ENCODE measurements at regions not wholly inside any gene's neighbourhood (a gene's known extent, or its start where the extent isn't known, plus 50 kb on each side); places are given as distances from the start of the nearest gene placed in this dataset.

DNA sequence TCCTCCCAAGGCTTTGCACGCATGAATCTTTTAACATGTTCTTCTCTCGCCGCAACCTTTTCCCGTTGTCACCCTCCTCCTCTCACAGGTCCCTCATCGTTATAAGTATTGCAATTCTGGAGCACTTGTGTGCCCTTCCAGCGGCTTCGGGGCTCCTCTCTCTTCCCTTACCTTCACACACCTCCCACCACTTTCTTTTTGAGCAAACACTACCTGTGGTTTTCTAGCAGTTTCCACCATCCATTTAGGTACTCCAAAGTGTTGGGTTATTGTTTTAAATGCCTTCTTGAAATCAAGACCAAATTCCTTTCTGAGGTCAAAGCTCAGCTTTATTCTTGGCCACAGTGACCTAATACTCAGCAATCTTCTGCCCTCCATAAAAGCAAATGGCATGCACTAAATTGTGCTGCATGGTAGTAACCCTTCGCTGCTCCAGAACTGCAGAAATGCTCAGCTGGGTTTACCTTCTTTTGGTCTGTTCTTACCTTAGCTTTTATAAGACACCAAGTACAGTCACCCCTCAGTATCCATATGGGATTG is 472.4 kb downstream of the SETD4 start:
- H3K79me2 ChIP-seq (ENCODE audit: control insufficient read depth, insufficient read depth, low read length), result no peaks in the 10 kb centered on the region
- dilution Hi-C loops (cut with MboI; ENCODE audit: extremely low pct_ligation_motif_present, low sequenced_read_pairs), result no loop called here
- H3K4me3 ChIP-seq (replicated peaks in 1 of 3; ENCODE audit: insufficient read depth in 1 of 3, low read depth in 1 of 3, low read length in 3 of 3), result no peak overlapping the region
- no peaks in the 10 kb centered on the region for H3K36me3 ChIP-seq (ENCODE audit: control insufficient read depth in 2 of 2, extremely low read depth in 1 of 2, insufficient read depth in 2 of 2, low read length in 2 of 2)
- no peaks in the 10 kb centered on the region for H4K20me1 ChIP-seq (replicated peaks; ENCODE audit: control insufficient read depth, extremely low read depth, insufficient read depth, low read length)
- TF ChIP-seq GATA2 (IDR thresholded peaks at IDR 0.05; ENCODE audit: insufficient read depth, insufficient read length, low read depth, low read length) (no peak), EZH2 (IDR thresholded peaks at IDR 0.05; ENCODE audit: borderline replicate concordance, low read depth, low read length, severe bottlenecking) (no peak), CTCF (IDR thresholded peaks at IDR 0.05; ENCODE audit: extremely low read depth in 1 of 2, insufficient read depth in 1 of 2, low read depth in 1 of 2, low read length in 2 of 2) (no peak), POLR2AphosphoS5 (IDR thresholded peaks at IDR 0.05; ENCODE audit: insufficient read depth, low read depth, low read length) (no peak), FOS (IDR thresholded peaks at IDR 0.05; ENCODE audit: borderline replicate concordance, insufficient read depth, low read length) (no peak), POLR2A (IDR thresholded peaks at IDR 0.05; ENCODE audit: low read depth, low read length) (no peak), JUN (IDR thresholded peaks at IDR 0.05; ENCODE audit: borderline replicate concordance, insufficient read depth, insufficient read length, low read depth) (no peak), MYC (IDR thresholded peaks at IDR 0.05; ENCODE audit: low read depth, low read length) (no peak)
- TF ChIP-seq, protein P1, sequence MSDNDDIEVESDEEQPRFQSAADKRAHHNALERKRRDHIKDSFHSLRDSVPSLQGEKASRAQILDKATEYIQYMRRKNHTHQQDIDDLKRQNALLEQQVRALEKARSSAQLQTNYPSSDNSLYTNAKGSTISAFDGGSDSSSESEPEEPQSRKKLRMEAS (IDR thresholded peaks at IDR 0.05; ENCODE audit: insufficient read depth, insufficient read length), result no peak
- no TSS peak for BruUV-seq (replicated peaks)
- no peak overlapping the region for H3K27ac ChIP-seq (ENCODE audit: insufficient read depth, low read depth, low read length)
- intact Hi-C loops (cut with micrococcal nuclease), result no loop called here
- ChIA-PET CTCF (no interaction called here), POLR2A (no interaction called here)
- no peak overlapping the region for H3K9ac ChIP-seq (replicated peaks; ENCODE audit: extremely low read depth, insufficient read depth, low read length)
- no peak overlapping the region for H2AFZ ChIP-seq (ENCODE audit: low read depth, low read length)
- DNase-seq (ENCODE audit: low read depth, low spot score) (no peak), FAIRE-seq (no peak)
- no peaks in the 10 kb centered on the region for H3K9me3 ChIP-seq (replicated peaks; ENCODE audit: control insufficient read depth, insufficient read depth, low read length)
- H3K4me2 ChIP-seq (ENCODE audit: insufficient read depth, low read length), result no peak overlapping the region
- H3K4me1 ChIP-seq (ENCODE audit: control insufficient read depth, extremely low read depth, insufficient read depth, low read length), result peaks cover 6% of the 10 kb centered on the region
- H3K27me3 ChIP-seq (ENCODE audit: control insufficient read depth in 2 of 2, insufficient read depth in 2 of 2, low read length in 2 of 2), result peaks cover 9 to 20% of the 10 kb centered on the region in 2 experiments
- H3K9me1 ChIP-seq (replicated peaks; ENCODE audit: control insufficient read depth, extremely low read depth, insufficient read depth, low read length), result no peaks in the 10 kb centered on the region

Measured in endothelial cell of umbilical vein (primary cell).